ENCODE measurements at regions not wholly inside any gene's neighbourhood (a gene's known extent, or its start where the extent isn't known, plus 50 kb on each side); places are given as distances from the start of the nearest gene placed in this dataset.

- TF ChIP-seq YY1 (IDR thresholded peaks at IDR 0.05; ENCODE audit: extremely low read depth, insufficient replicate concordance, low read depth, low read length) (no peak), ELF1 (IDR thresholded peaks at IDR 0.05; ENCODE audit: borderline replicate concordance, low read depth) (no peak), ZFX (IDR thresholded peaks at IDR 0.05) (no peak), POLR2A (IDR thresholded peaks at IDR 0.05; ENCODE audit: borderline replicate concordance, extremely low read depth, insufficient read depth, insufficient read length) (no peak), EZH2phosphoT487 (IDR thresholded peaks at IDR 0.05; ENCODE audit: borderline replicate concordance) (no peak), CEBPB (IDR thresholded peaks at IDR 0.05; ENCODE audit: low read depth) (no peak)
- TF ChIP-seq, protein P1, sequence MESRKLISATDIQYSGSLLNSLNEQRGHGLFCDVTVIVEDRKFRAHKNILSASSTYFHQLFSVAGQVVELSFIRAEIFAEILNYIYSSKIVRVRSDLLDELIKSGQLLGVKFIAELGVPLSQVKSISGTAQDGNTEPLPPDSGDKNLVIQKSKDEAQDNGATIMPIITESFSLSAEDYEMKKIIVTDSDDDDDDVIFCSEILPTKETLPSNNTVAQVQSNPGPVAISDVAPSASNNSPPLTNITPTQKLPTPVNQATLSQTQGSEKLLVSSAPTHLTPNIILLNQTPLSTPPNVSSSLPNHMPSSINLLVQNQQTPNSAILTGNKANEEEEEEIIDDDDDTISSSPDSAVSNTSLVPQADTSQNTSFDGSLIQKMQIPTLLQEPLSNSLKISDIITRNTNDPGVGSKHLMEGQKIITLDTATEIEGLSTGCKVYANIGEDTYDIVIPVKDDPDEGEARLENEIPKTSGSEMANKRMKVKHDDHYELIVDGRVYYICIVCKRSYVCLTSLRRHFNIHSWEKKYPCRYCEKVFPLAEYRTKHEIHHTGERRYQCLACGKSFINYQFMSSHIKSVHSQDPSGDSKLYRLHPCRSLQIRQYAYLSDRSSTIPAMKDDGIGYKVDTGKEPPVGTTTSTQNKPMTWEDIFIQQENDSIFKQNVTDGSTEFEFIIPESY (IDR thresholded peaks at IDR 0.05; ENCODE audit: extremely low read depth, insufficient replicate concordance, low read length) = no peak
- TF ChIP-seq, protein P2, sequence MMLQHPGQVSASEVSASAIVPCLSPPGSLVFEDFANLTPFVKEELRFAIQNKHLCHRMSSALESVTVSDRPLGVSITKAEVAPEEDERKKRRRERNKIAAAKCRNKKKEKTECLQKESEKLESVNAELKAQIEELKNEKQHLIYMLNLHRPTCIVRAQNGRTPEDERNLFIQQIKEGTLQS (IDR thresholded peaks at IDR 0.05) = no peak
- ChIA-PET CTCF (no interaction called here), POLR2A (no interaction called here), RAD21 (ENCODE audit: low non-redundant PET in 1 of 2, low total read pairs in 2 of 2, uncharacterized antibody in 2 of 2, unreplicated experiment in 2 of 2) (no interaction called here)
- Histone ChIP-seq H3K4me1 (ENCODE audit: control insufficient read depth in 1 of 2, insufficient read depth in 2 of 2, low read length in 2 of 2) (peaks cover 5 to 7% of the 10 kb centered on the region in 2 experiments; a peak in 2 of 4 replicates), H3K27me3 (ENCODE audit: insufficient read depth, low read length) (no peaks in the 10 kb centered on the region), H3K4me2 (ENCODE audit: low read length) (no peak overlapping the region), H4K20me1 (ENCODE audit: insufficient read depth) (no peaks in the 10 kb centered on the region), H3K9ac (ENCODE audit: low read length) (no peak overlapping the region), H2AFZ (ENCODE audit: low read depth, low read length, poor library complexity, severe bottlenecking) (no peak overlapping the region), H3K79me2 (ENCODE audit: insufficient read depth, low read length) (no peaks in the 10 kb centered on the region), H3K9me3 (ENCODE audit: control insufficient read depth in 1 of 2, insufficient read depth in 1 of 2, low read depth in 1 of 2, low read length in 2 of 2) (no peaks in the 10 kb centered on the region), H3K27ac (ENCODE audit: low read depth, low read length) (no peak overlapping the region), H3K36me3 (ENCODE audit: control insufficient read depth in 1 of 2, insufficient read depth in 2 of 2, low read length in 2 of 2) (no peaks in the 10 kb centered on the region), H3K4me3 (replicated peaks in 1 of 2; ENCODE audit: low read depth in 1 of 2, low read length in 2 of 2) (no peak overlapping the region), H3K9me2 (ENCODE audit: insufficient read depth) (no peaks in the 10 kb centered on the region)
- intact Hi-C loops (cut with micrococcal nuclease) = no loop called here
- no TSS peak for BruUV-seq (replicated peaks)
- no peak for DNase-seq (ENCODE audit: low read depth, low spot score)
- ATAC-seq = no peak
These were observed 101.1 kb upstream of the BOC start for GRCh38 chr3:113110267-113110666.
